Panc1 (cell line): ENCODE measurements at regions not wholly inside any gene's neighbourhood (a gene's known extent, or its start where the extent isn't known, plus 50 kb on each side); places are given as distances from the start of the nearest gene placed in this dataset.

ENCODE experiments used
- ATAC-seq: fragments of 200-7000 bp; cut with Tn5 transposase; 2 replicates; pipeline ENCODE4 v1.9.1; 2020; ENCODE audit warnings: mild to moderate bottlenecking, moderate library complexity
- BruUV-seq: library from RNA; stranded (reverse); fragments of 400-500 nt; replicated peaks from 2 replicates; lab custom pipeline; 2021; lab: Mats Ljungman, UMichigan
- CTCF ChIA-PET: fragments of 300-600 bp; sonication (Branson Sonifier 250); formaldehyde crosslinking; loops from one replicate; lab custom pipeline; 2022; ENCODE audit warnings: antibody characterized with exemption; lab: Charles Lee
- POLR2A ChIA-PET: fragments of 300-600 bp; sonication (Branson Sonifier 250); formaldehyde crosslinking; loops from one replicate; lab custom pipeline; 2022; ENCODE audit warnings: antibody characterized with exemption; lab: Charles Lee
- DNase-seq: peaks from one replicate; pipeline ENCODE4 v3.0.0-alpha.2; 2010; ENCODE audit warnings: low read depth, low spot score
- H3K27ac ChIP-seq: 2 replicates; pipeline ENCODE4 v1.5.1; 2011; ENCODE audit warnings: mild to moderate bottlenecking, low read length, inconsistent platforms
- H3K27me3 ChIP-seq: fragments of 200-500 bp; sonication (Bioruptor generic); 2 replicates; pipeline ENCODE4 v1.6.0; 2014; ENCODE audit warnings: low read length, inconsistent platforms; ENCODE audit not compliant: control insufficient read depth, insufficient read depth
- H3K36me3 ChIP-seq: fragments of 200-500 bp; sonication (Bioruptor generic); 2 replicates; pipeline ENCODE4 v1.5.1; 2014; ENCODE audit warnings: inconsistent platforms, mild to moderate bottlenecking, low read length, moderate library complexity; ENCODE audit not compliant: control insufficient read depth, insufficient read depth
- H3K4me1 ChIP-seq: 2 replicates; pipeline ENCODE4 v1.5.1; 2011; ENCODE audit warnings: inconsistent platforms, mild to moderate bottlenecking, low read length, moderate library complexity; ENCODE audit not compliant: control insufficient read depth, insufficient read depth
- H3K4me3 ChIP-seq, 2 experiments: 2 replicates each; pipeline ENCODE4 v1.5.1; 2011 to 2012; ENCODE audit warnings: low read depth in 2 of 2, low read length in 2 of 2, mild to moderate bottlenecking in 2 of 2, inconsistent platforms in 1 of 2, moderate library complexity in 1 of 2
- H3K9me3 ChIP-seq: fragments of 200-500 bp; sonication (Bioruptor generic); 2 replicates; pipeline ENCODE4 v1.5.1; 2014; ENCODE audit warnings: low read depth, mild to moderate bottlenecking, inconsistent platforms, low read length, moderate library complexity; ENCODE audit not compliant: control insufficient read depth, insufficient read depth
- POLR2AphosphoS5 ChIP-seq: IDR thresholded peaks from 2 replicates; pipeline ENCODE4 v1.6.1; 2012; ENCODE audit warnings: mild to moderate bottlenecking, low read depth, low read length, moderate library complexity
- SIN3A ChIP-seq: IDR thresholded peaks from 2 replicates; pipeline ENCODE4 v1.6.1; 2012; ENCODE audit warnings: low read depth, mild to moderate bottlenecking, low read length, moderate library complexity, borderline replicate concordance; ENCODE audit not compliant: insufficient read depth
- TCF7L2 ChIP-seq: IDR thresholded peaks from 2 replicates; pipeline ENCODE4 v1.6.1; 2011; ENCODE audit warnings: mild to moderate bottlenecking, low read depth, low read length, inconsistent platforms
- in situ Hi-C: cut with HindIII; loops from 2 replicates; pipeline ENCODE4 v1.10.0; 2016; ENCODE audit warnings: low sequenced_read_pairs, low pct_unique_long_range_greater_than_20kb
- intact Hi-C: fragments of 100-400 bp; cut with micrococcal nuclease; formaldehyde crosslinking; loops from one replicate; pipeline ENCODE4 v1.10.0; 2022; ENCODE audit not compliant: unreplicated experiment
- TF ChIP-seq, protein P1 (sequence below): fragments of 450-650 bp; IDR thresholded peaks from 2 replicates; pipeline ENCODE4 v1.5.1; 2017; ENCODE audit warnings: mild to moderate bottlenecking
- TF ChIP-seq, protein P2 (sequence below), 2 experiments: IDR thresholded peaks; 2 replicates each; pipeline ENCODE4 v1.6.1; 2011 to 2012; ENCODE audit warnings: low read depth in 2 of 2, control low read depth in 1 of 2, low read length in 1 of 2, mild to moderate bottlenecking in 1 of 2, moderate library complexity in 1 of 2; ENCODE audit not compliant: insufficient read depth in 1 of 2

DNA sequence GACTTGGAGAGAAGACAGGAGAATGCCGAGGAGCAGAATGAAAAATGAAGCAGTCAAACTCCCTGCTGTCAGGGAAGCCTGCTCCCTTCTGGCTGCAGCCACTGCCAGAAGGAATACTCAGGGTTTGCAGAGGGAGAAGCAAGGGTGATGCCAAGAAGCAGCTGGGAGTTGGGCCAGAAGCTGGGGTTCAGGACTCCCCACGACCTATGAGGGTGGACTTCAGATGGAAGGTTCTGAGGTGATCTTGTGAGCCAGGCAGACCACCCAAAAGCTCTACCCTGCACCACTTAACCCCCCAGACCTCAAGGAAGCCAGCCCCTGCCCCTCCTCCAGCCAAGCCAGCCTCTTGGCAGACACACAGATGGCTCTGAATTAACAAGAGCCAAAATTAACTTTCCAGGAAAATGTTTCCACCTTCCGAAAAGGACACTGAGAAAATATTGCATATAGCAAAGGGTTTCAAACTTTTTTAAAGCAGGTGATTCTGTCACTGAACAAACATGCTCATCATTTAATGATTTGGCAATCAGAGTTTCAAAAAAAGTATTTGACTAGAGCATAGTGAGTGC is 126.0 kb upstream of the ERCC4 start:
- POLR2A ChIA-PET: no interaction called here

DNA sequence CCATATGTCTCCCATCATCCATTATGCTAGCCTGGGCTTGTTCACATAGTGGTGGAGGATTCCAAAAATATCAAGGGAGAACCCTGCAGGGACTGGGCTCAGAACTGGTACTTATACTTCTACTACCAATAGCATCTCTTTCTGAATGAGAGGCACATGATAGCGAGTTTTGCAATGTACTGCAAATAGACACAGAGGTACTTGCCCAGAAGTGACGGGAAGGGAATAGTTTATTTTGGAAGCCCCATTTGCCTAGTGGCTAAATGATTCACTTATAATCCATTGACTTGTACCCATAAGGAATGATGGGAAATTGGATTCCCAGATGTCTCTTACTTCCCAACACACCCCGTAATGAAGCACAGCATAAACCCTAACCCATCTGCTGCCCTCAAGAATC is 124.8 kb upstream of the ERCC4 start:
- in situ Hi-C loops (no loop called here), intact Hi-C loops (no loop called here)
- Histone ChIP-seq H3K9me3 (no peaks in the 10 kb centered on the region), H3K4me1 (no peaks in the 10 kb centered on the region), H3K27me3 (peaks cover 6% of the 10 kb centered on the region), H3K27ac (no peak overlapping the region), H3K4me3 (no peak overlapping the region), H3K36me3 (no peaks in the 10 kb centered on the region)
- CTCF ChIA-PET: no interaction called here
- TF ChIP-seq TCF7L2 (no peak), SIN3A (no peak)
- TF ChIP-seq, protein P1, sequence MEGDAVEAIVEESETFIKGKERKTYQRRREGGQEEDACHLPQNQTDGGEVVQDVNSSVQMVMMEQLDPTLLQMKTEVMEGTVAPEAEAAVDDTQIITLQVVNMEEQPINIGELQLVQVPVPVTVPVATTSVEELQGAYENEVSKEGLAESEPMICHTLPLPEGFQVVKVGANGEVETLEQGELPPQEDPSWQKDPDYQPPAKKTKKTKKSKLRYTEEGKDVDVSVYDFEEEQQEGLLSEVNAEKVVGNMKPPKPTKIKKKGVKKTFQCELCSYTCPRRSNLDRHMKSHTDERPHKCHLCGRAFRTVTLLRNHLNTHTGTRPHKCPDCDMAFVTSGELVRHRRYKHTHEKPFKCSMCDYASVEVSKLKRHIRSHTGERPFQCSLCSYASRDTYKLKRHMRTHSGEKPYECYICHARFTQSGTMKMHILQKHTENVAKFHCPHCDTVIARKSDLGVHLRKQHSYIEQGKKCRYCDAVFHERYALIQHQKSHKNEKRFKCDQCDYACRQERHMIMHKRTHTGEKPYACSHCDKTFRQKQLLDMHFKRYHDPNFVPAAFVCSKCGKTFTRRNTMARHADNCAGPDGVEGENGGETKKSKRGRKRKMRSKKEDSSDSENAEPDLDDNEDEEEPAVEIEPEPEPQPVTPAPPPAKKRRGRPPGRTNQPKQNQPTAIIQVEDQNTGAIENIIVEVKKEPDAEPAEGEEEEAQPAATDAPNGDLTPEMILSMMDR: no peak
- TF ChIP-seq, protein P2, sequence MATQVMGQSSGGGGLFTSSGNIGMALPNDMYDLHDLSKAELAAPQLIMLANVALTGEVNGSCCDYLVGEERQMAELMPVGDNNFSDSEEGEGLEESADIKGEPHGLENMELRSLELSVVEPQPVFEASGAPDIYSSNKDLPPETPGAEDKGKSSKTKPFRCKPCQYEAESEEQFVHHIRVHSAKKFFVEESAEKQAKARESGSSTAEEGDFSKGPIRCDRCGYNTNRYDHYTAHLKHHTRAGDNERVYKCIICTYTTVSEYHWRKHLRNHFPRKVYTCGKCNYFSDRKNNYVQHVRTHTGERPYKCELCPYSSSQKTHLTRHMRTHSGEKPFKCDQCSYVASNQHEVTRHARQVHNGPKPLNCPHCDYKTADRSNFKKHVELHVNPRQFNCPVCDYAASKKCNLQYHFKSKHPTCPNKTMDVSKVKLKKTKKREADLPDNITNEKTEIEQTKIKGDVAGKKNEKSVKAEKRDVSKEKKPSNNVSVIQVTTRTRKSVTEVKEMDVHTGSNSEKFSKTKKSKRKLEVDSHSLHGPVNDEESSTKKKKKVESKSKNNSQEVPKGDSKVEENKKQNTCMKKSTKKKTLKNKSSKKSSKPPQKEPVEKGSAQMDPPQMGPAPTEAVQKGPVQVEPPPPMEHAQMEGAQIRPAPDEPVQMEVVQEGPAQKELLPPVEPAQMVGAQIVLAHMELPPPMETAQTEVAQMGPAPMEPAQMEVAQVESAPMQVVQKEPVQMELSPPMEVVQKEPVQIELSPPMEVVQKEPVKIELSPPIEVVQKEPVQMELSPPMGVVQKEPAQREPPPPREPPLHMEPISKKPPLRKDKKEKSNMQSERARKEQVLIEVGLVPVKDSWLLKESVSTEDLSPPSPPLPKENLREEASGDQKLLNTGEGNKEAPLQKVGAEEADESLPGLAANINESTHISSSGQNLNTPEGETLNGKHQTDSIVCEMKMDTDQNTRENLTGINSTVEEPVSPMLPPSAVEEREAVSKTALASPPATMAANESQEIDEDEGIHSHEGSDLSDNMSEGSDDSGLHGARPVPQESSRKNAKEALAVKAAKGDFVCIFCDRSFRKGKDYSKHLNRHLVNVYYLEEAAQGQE (IDR thresholded peaks at IDR 0.05; ENCODE audit: insufficient read depth in 1 of 2, low read depth in 2 of 2, low read length in 1 of 2): no peak
- DNase-seq (no peak), ATAC-seq (no peak)
- no TSS peak for BruUV-seq
- POLR2A ChIA-PET: no interaction called here

More for the DNA sequence above, 126.0 kb upstream of the ERCC4 start:
- Histone ChIP-seq H3K27me3 (peaks cover 7% of the 10 kb centered on the region), H3K27ac (no peak overlapping the region), H3K4me3 (no peak overlapping the region), H3K36me3 (no peaks in the 10 kb centered on the region), H3K9me3 (no peaks in the 10 kb centered on the region), H3K4me1 (no peaks in the 10 kb centered on the region)
- intact Hi-C loops (no loop called here), in situ Hi-C loops (no loop called here)
- no peak for ATAC-seq
- DNase-seq: no peak
- TF ChIP-seq, protein P2 (IDR thresholded peaks at IDR 0.05; ENCODE audit: insufficient read depth in 1 of 2, low read depth in 2 of 2, low read length in 1 of 2): no peak
- TF ChIP-seq SIN3A (no peak), POLR2AphosphoS5 (no peak), TCF7L2 (no peak)
- TF ChIP-seq, protein P1: no peak
- CTCF ChIA-PET: no interaction called here
- no TSS peak for BruUV-seq
